ENCODE measurements at regions not wholly inside any gene's neighbourhood (a gene's known extent, or its start where the extent isn't known, plus 50 kb on each side); places are given as distances from the start of the nearest gene placed in this dataset.

DNA sequence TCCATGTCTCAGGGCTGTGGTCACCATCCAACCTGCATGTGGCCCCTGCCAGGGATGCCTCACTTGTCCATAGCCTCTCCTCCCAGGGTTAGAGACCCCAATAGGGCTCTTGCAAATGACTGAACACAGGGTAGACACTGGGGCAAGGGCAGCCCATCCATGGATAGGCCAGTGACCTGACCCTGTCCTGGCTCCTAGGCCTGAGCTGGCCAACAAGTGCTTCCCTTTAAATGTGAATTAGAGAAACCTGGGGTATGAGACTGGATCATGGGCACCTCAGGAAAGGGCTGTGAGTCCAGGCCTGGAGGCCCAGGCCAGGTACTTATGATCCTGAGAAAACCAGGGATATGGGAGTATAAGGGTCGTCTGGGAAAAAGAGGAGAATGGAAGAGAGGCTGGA, 64.5 kb downstream of the COPS8 start:
- DNase-seq, result no peak

DNA sequence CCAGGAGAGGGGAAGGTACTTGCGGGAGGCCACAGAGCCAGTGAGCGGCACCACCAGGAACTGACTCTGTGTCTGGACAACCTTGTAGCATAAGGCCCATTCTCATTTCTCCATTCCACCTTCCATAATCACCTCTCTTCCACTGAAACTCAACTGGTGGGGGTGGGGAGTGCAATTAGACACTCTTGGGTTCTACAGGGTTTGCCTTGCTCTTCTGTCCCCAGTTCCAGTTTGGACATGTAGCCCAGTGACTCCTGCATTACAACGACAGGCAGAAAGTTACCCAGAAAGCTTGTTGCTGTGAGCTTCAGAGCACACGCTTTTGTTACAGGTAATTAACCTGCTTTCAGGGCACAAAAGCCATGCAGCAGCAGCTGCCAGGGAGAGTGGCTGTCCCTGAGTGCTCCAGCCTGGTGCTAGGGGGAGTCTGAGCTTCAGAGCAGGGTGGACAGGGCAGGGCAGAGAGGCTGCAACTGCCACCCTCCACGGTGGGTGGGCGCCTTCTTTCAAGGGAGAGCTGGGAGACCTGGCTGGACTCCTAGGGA, 65.2 kb downstream of the COPS8 start:
- no peak for DNase-seq

DNA sequence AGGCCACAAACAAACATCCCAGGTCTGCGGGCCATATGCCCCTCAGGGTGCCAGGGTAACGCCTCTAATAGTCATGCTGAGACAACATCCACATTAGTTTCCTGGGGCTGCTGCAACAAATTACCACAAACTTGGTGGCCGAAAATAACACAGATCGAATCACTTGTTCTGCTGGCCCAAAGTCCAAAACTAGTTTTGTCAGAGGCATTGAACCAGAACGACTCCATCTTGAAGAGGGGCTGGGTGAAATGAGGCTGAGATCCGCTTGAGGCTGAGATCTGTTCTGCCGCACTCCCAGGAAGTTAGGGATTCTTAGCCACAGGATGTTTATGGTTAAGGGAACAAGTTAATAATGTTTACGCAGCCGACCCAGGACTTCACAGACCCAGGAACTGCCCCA, 66.7 kb downstream of the COPS8 start:
- no peak for DNase-seq

DNA sequence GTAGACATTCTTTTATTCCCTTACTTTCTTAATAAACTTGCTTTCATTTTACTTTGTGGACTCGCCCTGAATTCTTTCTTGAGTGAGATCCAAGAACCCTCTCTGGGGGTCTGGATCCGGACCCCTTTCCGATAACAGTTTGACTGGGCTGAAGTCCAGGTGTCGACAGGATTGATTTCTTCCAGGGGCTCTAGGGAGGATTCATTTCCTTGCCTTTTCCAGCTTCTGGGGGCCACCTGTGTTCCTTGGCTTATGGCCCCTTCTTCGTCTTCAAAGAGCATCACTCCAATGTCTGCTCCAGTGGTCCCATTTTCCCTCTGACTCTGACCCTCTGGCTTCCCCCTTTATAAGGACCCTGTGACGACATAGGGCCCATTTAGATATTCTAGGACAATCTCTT, 67.5 kb downstream of the COPS8 start:
- no peak for DNase-seq

GRCh38 chr2:237154082-237154638, 68.5 kb downstream of the COPS8 start:
- no peak for DNase-seq

DNA sequence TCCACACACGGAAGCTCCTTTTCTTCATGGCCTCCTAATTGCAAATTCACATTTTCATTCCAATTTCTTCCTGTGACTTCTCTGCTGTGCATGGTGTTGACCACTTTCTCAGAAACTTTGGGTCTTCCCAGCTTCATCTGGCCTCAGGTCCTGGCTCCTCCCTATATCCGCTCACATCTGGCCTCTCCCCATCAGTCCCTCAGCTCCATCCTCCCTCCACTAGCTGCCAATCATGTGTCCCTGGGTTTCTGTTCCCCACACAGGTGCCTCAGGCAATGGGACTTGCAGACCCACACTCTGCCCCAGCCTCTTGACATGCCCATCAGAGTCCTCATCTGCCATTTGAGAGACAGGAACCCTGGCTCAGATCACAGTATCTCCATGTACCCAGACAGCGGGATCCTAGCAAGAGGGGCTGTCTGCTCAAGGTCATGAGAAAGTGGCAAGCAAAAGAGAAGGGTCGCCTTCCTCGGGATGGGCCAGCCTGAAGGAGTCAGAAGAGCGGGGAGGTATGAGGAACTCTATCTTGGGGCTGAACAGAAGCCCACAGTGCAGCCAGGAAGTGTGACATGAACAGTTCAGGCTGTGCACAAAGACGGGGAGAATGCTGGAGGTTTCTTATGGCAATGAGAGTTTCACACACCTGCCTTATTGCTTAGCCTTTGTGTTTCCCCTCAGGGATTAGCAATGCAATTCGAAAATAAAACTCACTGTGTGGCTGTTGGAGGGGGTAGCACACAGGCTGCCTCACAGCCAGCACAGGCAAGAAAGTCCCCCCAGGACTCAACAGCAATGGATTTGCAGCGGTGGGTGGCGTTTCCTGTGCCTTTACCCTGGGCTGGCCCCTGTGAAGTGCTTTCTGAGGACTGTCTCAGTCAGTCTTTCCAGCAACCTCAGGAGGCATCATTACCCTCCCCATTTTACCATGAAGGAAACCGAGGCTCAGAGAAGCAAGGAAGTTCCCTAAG, 69.5 kb downstream of the COPS8 start:
- no peak for DNase-seq

GRCh38 chr2:237156031-237156856, 70.6 kb downstream of the COPS8 start:
- no peak for DNase-seq

DNA sequence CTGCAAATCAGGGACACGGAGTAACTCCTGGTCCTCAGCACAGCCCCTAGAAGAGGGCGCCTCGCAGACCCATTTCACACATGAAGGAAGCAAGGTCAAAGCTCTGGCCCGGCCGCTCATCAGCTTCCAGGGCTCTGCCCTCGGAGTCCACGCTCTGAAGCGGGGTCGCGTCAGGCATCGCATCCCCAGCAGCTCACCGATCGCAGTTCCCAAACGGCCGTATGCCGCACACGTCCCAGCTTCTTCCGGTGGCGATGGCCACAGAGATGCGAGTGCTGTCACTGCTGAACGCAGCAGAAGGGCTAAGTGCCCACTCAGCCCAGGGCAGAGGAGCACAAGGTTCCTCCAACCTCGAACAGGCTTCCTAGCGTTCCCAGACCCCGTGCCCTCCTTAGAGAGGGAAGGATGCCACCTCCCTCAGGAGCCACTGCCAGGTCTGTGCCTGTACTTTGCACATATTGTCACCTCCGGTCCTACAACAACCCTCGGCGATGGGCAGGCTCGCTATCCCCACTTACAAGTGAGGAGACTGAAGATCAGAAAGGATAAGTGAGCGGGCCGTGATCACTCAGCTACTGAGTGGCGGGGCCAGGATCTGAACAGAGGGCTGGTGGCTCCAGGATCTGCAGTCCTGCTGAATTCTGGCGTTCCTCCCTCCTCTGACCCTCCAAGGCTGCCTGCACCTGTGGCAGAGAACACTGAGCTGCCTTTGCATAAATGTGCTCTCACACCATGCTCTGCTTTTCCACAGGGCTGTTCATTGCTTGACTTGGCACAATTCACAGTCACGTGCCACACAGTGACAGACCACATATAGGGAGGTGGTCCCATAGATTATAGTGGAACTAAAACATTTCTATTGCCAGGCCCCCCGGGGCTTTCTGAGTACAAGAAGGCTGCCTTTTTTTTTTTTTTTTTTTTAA, 71.4 kb downstream of the COPS8 start:
- no peak for DNase-seq

- no peak for DNase-seq
These were observed 72.1 kb downstream of the COPS8 start for GRCh38 chr2:237157780-237158102.

DNA sequence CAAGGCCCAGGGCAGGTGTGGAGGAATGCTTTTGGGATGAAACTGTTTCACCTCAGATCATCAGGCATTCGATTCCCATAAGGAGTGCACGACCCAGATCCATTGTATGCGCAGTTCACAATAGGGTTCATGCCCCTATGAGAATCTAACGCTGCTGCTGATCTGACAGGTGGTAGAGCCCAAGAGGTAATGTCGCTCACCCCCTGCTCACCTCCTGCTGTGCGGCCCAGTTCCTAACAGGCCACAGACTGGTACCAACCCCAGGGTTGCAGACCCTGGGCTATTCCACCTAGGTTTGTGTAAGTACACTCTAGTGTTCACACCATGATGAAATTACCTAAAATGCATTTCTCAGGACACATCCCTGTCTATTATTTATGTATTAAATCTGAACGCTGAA, 72.5 kb downstream of the COPS8 start:
- DNase-seq, result no peak

DNA sequence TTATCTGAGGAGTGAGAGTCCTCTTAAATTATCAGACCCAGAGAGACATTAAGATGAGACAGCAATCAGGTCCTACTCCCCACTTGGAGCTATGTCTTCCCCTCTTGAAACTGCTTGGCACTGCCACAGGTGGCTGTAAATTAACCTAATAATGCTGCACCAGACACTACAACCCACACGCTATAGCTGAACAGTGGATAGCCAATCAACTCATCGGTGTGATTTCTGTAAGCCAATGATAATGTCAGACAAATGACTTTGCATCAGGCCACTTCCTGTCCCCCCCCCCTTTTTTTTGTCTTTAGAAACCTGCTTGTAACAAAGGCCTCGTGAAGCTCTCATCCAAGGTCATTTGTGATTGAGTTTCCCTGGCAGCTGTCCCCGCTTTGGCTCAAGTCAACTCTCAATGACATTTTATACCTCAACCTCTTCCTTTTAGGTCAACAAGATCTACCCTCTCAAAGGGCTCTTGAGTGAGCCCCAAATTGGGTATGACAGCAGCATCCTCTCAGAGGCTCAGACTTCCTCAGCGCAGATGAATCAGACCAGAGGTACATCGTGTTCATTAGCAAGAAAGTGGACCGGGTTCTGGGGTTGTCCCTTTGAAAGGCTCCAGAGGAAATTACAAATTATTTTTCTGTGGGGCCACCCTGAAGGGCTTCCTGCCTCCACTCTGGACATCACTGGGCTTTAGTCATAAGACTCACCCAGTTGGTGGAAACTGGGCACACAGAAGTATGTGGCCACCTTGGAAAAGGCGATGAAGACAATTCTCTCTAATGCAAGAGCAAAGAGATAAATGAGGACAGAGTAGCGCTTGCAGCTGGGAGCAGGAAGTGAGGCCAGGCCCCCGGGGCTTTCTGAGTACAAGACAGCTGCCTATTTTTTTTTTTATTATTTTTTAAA, 73.6 kb downstream of the COPS8 start:
- DNase-seq, result peak; percentile 24

GRCh38 chr2:237160271-237160919, 74.7 kb downstream of the COPS8 start:
- DNase-seq, result no peak

DNA sequence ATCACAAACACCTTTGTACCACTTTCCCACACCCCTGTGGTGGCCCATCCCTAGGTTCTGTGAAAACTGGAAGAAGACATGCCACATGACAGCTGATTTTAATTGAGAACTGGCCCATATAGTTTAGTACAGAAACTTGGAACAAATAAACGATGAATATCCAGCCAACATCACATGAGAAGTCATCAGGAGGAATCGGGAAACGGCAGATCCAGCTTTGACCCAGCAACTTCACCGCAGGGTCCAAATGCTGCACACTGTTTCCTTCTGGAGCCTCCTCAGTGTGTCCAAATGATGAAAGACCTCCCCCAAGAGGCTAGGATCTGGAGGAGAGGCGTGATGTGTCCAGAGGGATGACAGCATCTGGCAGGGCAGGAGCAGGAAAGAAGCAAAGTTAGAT, 75.5 kb downstream of the COPS8 start:
- DNase-seq, result no peak

DNA sequence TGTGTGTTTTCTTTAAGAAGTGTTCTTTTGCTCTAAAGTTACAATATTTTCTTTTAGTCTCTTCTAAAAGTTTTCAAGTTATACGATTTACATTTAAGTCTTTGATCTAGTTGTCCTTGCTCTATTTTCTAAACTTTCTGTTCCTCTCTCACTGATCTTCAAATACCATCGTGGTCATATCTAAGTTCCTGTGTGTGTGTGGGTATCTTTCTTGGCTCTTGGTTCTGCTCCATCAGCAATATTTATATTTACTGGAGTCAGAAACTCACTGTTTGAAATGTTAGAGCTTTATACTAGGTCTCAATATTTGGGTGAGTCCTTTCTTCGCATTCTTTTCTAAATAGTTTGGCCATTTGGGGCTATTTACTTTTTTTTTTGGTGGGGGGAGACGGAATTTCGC, 77.3 kb downstream of the COPS8 start:
- DNase-seq, result no peak

GRCh38 chr2:237164474-237165042, 78.9 kb downstream of the COPS8 start:
- no peak for DNase-seq

- DNase-seq, result no peak
These were observed 80.0 kb downstream of the COPS8 start for GRCh38 chr2:237165405-237166276.

GRCh38 chr2:237167038-237167437, 81.3 kb downstream of the COPS8 start:
- no peak for DNase-seq

- DNase-seq, result no peak
These were observed 82.2 kb downstream of the COPS8 start for GRCh38 chr2:237167934-237168333.

- no peak for DNase-seq
These were observed 84.3 kb downstream of the COPS8 start for GRCh38 chr2:237170020-237170419.
